Breast epithelium (tissue), 4 donors: ENCODE measurements at regions not wholly inside any gene's neighbourhood (a gene's known extent, or its start where the extent isn't known, plus 50 kb on each side); places are given as distances from the start of the nearest gene placed in this dataset.
A peak's percentile ranks its signal among the peaks of the same experiment; 100 is the strongest.
"Not testable (repeated sequence)": the region's sequence is repeated elsewhere in the genome, so short reads cannot be mapped to it uniquely, and the experiment has no call there.

Source experiments
- DNase-seq, 2 donors: peaks; one replicate each; pipeline ENCODE4 v3.0.0-alpha.2; 2019; ENCODE audit warnings: low spot score in 2 of 2
- H3K27ac ChIP-seq, 2 donors: fragments of 200-600 bp; sonication (generic) in 1 of 2; one replicate each; pipeline ENCODE4 v1.5.1; 2016 to 2019; ENCODE audit warnings: mild to moderate bottlenecking in 1 of 2
- H3K27me3 ChIP-seq, 2 donors: fragments of 200-600 bp; sonication (generic) in 1 of 2; one replicate each; pipeline versions ENCODE4 v1.5.1 to v1.6.0; 2017 to 2019; ENCODE audit warnings: control low read depth in 1 of 2, mild to moderate bottlenecking in 1 of 2
- H3K36me3 ChIP-seq: fragments of 200-600 bp; one replicate; pipeline ENCODE4 v1.5.1; 2019
- H3K4me1 ChIP-seq, 2 donors: fragments of 200-600 bp; sonication (generic); one replicate each; pipeline ENCODE4 v1.5.1; 2016 to 2019; ENCODE audit warnings: control low read depth in 1 of 2
- H3K4me3 ChIP-seq, 3 donors: fragments of 200-600 bp; sonication (generic); 1 replicate in 2 of 3; 2 replicates in 1 of 3; pipeline ENCODE4 v1.5.1; 2016 to 2019; ENCODE audit warnings: mild to moderate bottlenecking in 3 of 3, moderate library complexity in 2 of 3
- H3K9me3 ChIP-seq, 2 donors: fragments of 200-600 bp; sonication (generic) in 1 of 2; one replicate each; pipeline ENCODE4 v1.5.1; 2016 to 2019; ENCODE audit warnings: control low read depth in 1 of 2
- CTCF ChIP-seq, 3 donors: fragments of 450-650 bp; IDR thresholded peaks; one replicate each; pipeline ENCODE4 v1.5.1; 2016 to 2017; ENCODE audit warnings: antibody characterized with exemption in 3 of 3, mild to moderate bottlenecking in 3 of 3, moderate library complexity in 3 of 3
- POLR2A ChIP-seq: fragments of 450-650 bp; IDR thresholded peaks from one replicate; pipeline ENCODE4 v1.6.1; 2016; ENCODE audit warnings: antibody characterized with exemption, mild to moderate bottlenecking, moderate library complexity
- POLR2AphosphoS5 ChIP-seq, 3 donors: sonication (generic); formaldehyde crosslinking; IDR thresholded peaks; one replicate each; pipeline ENCODE4 v1.6.1; 2017; ENCODE audit warnings: antibody characterized with exemption in 3 of 3
- intact Hi-C: fragments of 100-400 bp; cut with DNase I; formaldehyde crosslinking; loops from one replicate; pipeline ENCODE4 v1.15.1; 2023; ENCODE audit warnings: low total_unique reads

GRCh38 chr1:96222701-96223100 lies 498.9 kb upstream of the PTBP2 start:
- Histone ChIP-seq H3K36me3 (no peaks in the 10 kb centered on the region), H3K27ac (no peak overlapping the region), H3K9me3 (no peaks in the 10 kb centered on the region), H3K4me1 (no peaks in the 10 kb centered on the region), H3K4me3 (no peak overlapping the region), H3K27me3 (no peaks in the 10 kb centered on the region)
- no peak for DNase-seq
- intact Hi-C loops = loop anchor here (5.0 to 10.0 kb wide), 2 partner anchors 772 to 1995 kb away; no protein-coding TSS in a partner anchor
- TF ChIP-seq POLR2AphosphoS5 (IDR thresholded peaks at IDR 0.05) = no peak
- TF ChIP-seq POLR2A = no peak
- no peak for TF ChIP-seq CTCF (IDR thresholded peaks at IDR 0.05)

- intact Hi-C loops = loop anchor here (5.0 to 10.0 kb wide), 2 partner anchors 771 to 1993 kb away; no protein-coding TSS in a partner anchor
- H3K4me3 ChIP-seq, H3K4me1 ChIP-seq, H3K27ac ChIP-seq, DNase-seq, H3K36me3 ChIP-seq, H3K9me3 ChIP-seq, H3K27me3 ChIP-seq: not testable (repeated sequence)
Measured at GRCh38 chr1:96224229-96224628, 497.4 kb upstream of the PTBP2 start.

- DNase-seq = no peak
- TF ChIP-seq POLR2AphosphoS5 (IDR thresholded peaks at IDR 0.05) (no peak), CTCF (IDR thresholded peaks at IDR 0.05) (no peak), POLR2A (no peak)
- H3K27ac ChIP-seq = no peak overlapping the region
- no peaks in the 10 kb centered on the region for H3K27me3 ChIP-seq
- H3K4me3 ChIP-seq = no peak overlapping the region
- no peaks in the 10 kb centered on the region for H3K4me1 ChIP-seq
- intact Hi-C loops = no loop called here
- H3K9me3 ChIP-seq = no peaks in the 10 kb centered on the region
- H3K36me3 ChIP-seq = no peaks in the 10 kb centered on the region
Measured at GRCh38 chr1:96233422-96233821, 488.2 kb upstream of the PTBP2 start.

GRCh38 chr1:96234299-96234698 lies 487.3 kb upstream of the PTBP2 start:
- Histone ChIP-seq H3K27ac (peak overlapping the region; percentile 6 to 22), H3K9me3 (no peaks in the 10 kb centered on the region), H3K4me3 (no peak overlapping the region), H3K4me1 (no peaks in the 10 kb centered on the region), H3K27me3 (no peaks in the 10 kb centered on the region), H3K36me3 (no peaks in the 10 kb centered on the region)
- no peak for DNase-seq
- TF ChIP-seq CTCF (IDR thresholded peaks at IDR 0.05) (no peak), POLR2AphosphoS5 (IDR thresholded peaks at IDR 0.05) (no peak), POLR2A (no peak)
- intact Hi-C loops = no loop called here

- intact Hi-C loops = no loop called here
- Histone ChIP-seq H3K4me1 (no peaks in the 10 kb centered on the region), H3K27me3 (no peaks in the 10 kb centered on the region), H3K9me3 (no peaks in the 10 kb centered on the region), H3K27ac (peak overlapping the region in 1 of 2 donors; percentile 59), H3K4me3 (no peak overlapping the region), H3K36me3 (no peaks in the 10 kb centered on the region)
- no peak for DNase-seq
- TF ChIP-seq POLR2A (no peak), CTCF (IDR thresholded peaks at IDR 0.05) (peak; percentile 53 to 69 (median 58)), POLR2AphosphoS5 (IDR thresholded peaks at IDR 0.05) (no peak)
Measured at GRCh38 chr1:96236156-96236739, 485.3 kb upstream of the PTBP2 start.

- Histone ChIP-seq H3K27ac (no peak overlapping the region), H3K4me1 (no peaks in the 10 kb centered on the region), H3K9me3 (no peaks in the 10 kb centered on the region), H3K36me3 (no peaks in the 10 kb centered on the region), H3K27me3 (no peaks in the 10 kb centered on the region), H3K4me3 (no peak overlapping the region)
- no peak for DNase-seq
- TF ChIP-seq POLR2AphosphoS5 (IDR thresholded peaks at IDR 0.05) (no peak), CTCF (IDR thresholded peaks at IDR 0.05) (no peak), POLR2A (no peak)
- intact Hi-C loops = no loop called here
Measured at GRCh38 chr1:96238426-96238825, 483.2 kb upstream of the PTBP2 start.
